Neural cell (in vitro differentiated cells): ENCODE measurements at regions not wholly inside any gene's neighbourhood (a gene's known extent, or its start where the extent isn't known, plus 50 kb on each side); places are given as distances from the start of the nearest gene placed in this dataset.
"Not testable (repeated sequence)": the region's sequence is repeated elsewhere in the genome, so short reads cannot be mapped to it uniquely, and the experiment has no call there.

Experiments used
- H2AFZ ChIP-seq: fragments of 200-600, 300-800 bp; sonication (generic), shearing (Covaris generic); 2 replicates; pipeline ENCODE4 v1.6.0; 2014; ENCODE audit warnings: low read depth, mild to moderate bottlenecking, antibody characterized with exemption, low read length, moderate library complexity
- H3F3A ChIP-seq: fragments of 200-600 bp; shearing (Covaris generic); 2 replicates; pipeline ENCODE4 v1.6.1; 2016; ENCODE audit warnings: mild to moderate bottlenecking, moderate library complexity, mixed read lengths, antibody characterized with exemption, low read length; ENCODE audit not compliant: insufficient read depth, poor library complexity, severe bottlenecking
- H3K27ac ChIP-seq: fragments of 200-600, 300-800 bp; sonication (generic), shearing (Covaris generic); 2 replicates; pipeline ENCODE4 v1.5.1; 2014; ENCODE audit warnings: mild to moderate bottlenecking, low read length, moderate library complexity
- H3K27me3 ChIP-seq: fragments of 300-800, 200-600 bp; sonication (generic), shearing (Covaris generic); 2 replicates; pipeline ENCODE4 v1.6.0; 2014; ENCODE audit warnings: mild to moderate bottlenecking, low read depth, low read length, moderate library complexity; ENCODE audit not compliant: insufficient read depth
- H3K36me3 ChIP-seq: fragments of 300-800, 200-600 bp; sonication (generic), shearing (Covaris generic); 2 replicates; pipeline ENCODE4 v1.5.1; 2014; ENCODE audit warnings: mild to moderate bottlenecking, antibody characterized with exemption, low read length, moderate library complexity; ENCODE audit not compliant: insufficient read depth
- H3K4me2 ChIP-seq: fragments of 300-800, 200-600 bp; sonication (generic), shearing (Covaris generic); 2 replicates; pipeline ENCODE4 v1.6.0; 2014; ENCODE audit warnings: mild to moderate bottlenecking, low read length
- H3K4me3 ChIP-seq: fragments of 300-800, 200-600 bp; sonication (generic), shearing (Covaris generic); 2 replicates; pipeline ENCODE4 v1.5.1; 2014; ENCODE audit warnings: mild to moderate bottlenecking, low read length, moderate library complexity
- H3K79me2 ChIP-seq: fragments of 200-600 bp; shearing (Covaris generic); replicated peaks from 2 replicates; pipeline ENCODE4 v1.6.0; 2014; ENCODE audit warnings: mild to moderate bottlenecking, low read length, moderate library complexity; ENCODE audit not compliant: insufficient read depth
- H3K9ac ChIP-seq: fragments of 300-800, 200-600 bp; sonication (generic), shearing (Covaris generic); 2 replicates; pipeline ENCODE4 v1.6.1; 2016; ENCODE audit warnings: mild to moderate bottlenecking, low read length, mixed read lengths
- H3K9me2 ChIP-seq: fragments of 200-600 bp; shearing (Covaris generic); 2 replicates; pipeline ENCODE4 v1.6.1; 2016; ENCODE audit warnings: mild to moderate bottlenecking, low read length, mixed read lengths; ENCODE audit not compliant: insufficient read depth
- H3K9me3 ChIP-seq: fragments of 200-600, 300-800 bp; sonication (generic), shearing (Covaris generic); 2 replicates; pipeline ENCODE4 v1.6.1; 2016; ENCODE audit warnings: mild to moderate bottlenecking, mixed run types, low read length, moderate library complexity, mixed read lengths
- H4K20me1 ChIP-seq: fragments of 200-600 bp; shearing (Covaris generic); 2 replicates; pipeline ENCODE4 v1.6.1; 2016; ENCODE audit warnings: mild to moderate bottlenecking, mixed run types; ENCODE audit not compliant: insufficient read depth
- EP300 ChIP-seq: fragments of 450-650 bp; conservative IDR thresholded peaks from 2 replicates; pipeline ENCODE4 v1.6.1; 2014; ENCODE audit warnings: antibody characterized with exemption, mild to moderate bottlenecking, moderate library complexity; ENCODE audit not compliant: poor library complexity, severe bottlenecking
- EZH2 ChIP-seq: fragments of 200-600, 300-800 bp; shearing (Covaris generic), sonication (generic); IDR thresholded peaks from 2 replicates; pipeline ENCODE4 v1.6.1; 2014; ENCODE audit warnings: antibody characterized with exemption, low read length, borderline replicate concordance, mild to moderate bottlenecking; ENCODE audit not compliant: insufficient read depth, poor library complexity, severe bottlenecking
- MXI1 ChIP-seq: fragments of 450-650 bp; conservative IDR thresholded peaks from 2 replicates; pipeline ENCODE4 v1.6.1; 2014; ENCODE audit warnings: antibody characterized with exemption, mild to moderate bottlenecking; ENCODE audit not compliant: poor library complexity, severe bottlenecking
- POLR2AphosphoS5 ChIP-seq: IDR thresholded peaks from 2 replicates; pipeline ENCODE4 v1.6.1; 2012
- RAD21 ChIP-seq: fragments of 450-650 bp; conservative IDR thresholded peaks from 2 replicates; pipeline ENCODE4 v1.6.1; 2014; ENCODE audit warnings: antibody characterized with exemption, mild to moderate bottlenecking, moderate library complexity
- REST ChIP-seq: IDR thresholded peaks from 2 replicates; pipeline ENCODE4 v1.6.1; 2012; ENCODE audit warnings: borderline replicate concordance
- SMC3 ChIP-seq: fragments of 450-650 bp; conservative IDR thresholded peaks from 2 replicates; pipeline ENCODE4 v1.6.1; 2014; ENCODE audit warnings: antibody characterized with exemption, mild to moderate bottlenecking, moderate library complexity; ENCODE audit not compliant: poor library complexity
- TAF1 ChIP-seq: IDR thresholded peaks from 2 replicates; pipeline ENCODE4 v1.6.1; 2012; ENCODE audit warnings: low read depth
- TF ChIP-seq, protein P1 (sequence below): fragments of 450-650 bp; IDR thresholded peaks from 2 replicates; pipeline ENCODE4 v1.5.1; 2014; ENCODE audit warnings: antibody characterized with exemption, mild to moderate bottlenecking, moderate library complexity; ENCODE audit not compliant: poor library complexity, severe bottlenecking

GRCh38 chr7:66460921-66461361, 167.7 kb upstream of the KCTD7 start:
- Histone ChIP-seq H3K4me2 (no peak overlapping the region), H2AFZ (no peak overlapping the region), H3K4me3 (no peak overlapping the region), H3F3A (no peaks in the 10 kb centered on the region), H3K9me2 (no peaks in the 10 kb centered on the region), H3K27ac (no peak overlapping the region), H3K9ac (no peak overlapping the region), H4K20me1 (no peaks in the 10 kb centered on the region), H3K9me3 (no peaks in the 10 kb centered on the region), H3K79me2 (no peaks in the 10 kb centered on the region), H3K36me3 (no peaks in the 10 kb centered on the region), H3K27me3 (no peaks in the 10 kb centered on the region)
- no peak for TF ChIP-seq EZH2
- no peak for TF ChIP-seq REST
- no peak for TF ChIP-seq POLR2AphosphoS5
- TF ChIP-seq SMC3, result no peak
- no peak for TF ChIP-seq EP300
- TF ChIP-seq MXI1, result no peak
- no peak for TF ChIP-seq TAF1
- no peak for TF ChIP-seq RAD21
- TF ChIP-seq, protein P1, sequence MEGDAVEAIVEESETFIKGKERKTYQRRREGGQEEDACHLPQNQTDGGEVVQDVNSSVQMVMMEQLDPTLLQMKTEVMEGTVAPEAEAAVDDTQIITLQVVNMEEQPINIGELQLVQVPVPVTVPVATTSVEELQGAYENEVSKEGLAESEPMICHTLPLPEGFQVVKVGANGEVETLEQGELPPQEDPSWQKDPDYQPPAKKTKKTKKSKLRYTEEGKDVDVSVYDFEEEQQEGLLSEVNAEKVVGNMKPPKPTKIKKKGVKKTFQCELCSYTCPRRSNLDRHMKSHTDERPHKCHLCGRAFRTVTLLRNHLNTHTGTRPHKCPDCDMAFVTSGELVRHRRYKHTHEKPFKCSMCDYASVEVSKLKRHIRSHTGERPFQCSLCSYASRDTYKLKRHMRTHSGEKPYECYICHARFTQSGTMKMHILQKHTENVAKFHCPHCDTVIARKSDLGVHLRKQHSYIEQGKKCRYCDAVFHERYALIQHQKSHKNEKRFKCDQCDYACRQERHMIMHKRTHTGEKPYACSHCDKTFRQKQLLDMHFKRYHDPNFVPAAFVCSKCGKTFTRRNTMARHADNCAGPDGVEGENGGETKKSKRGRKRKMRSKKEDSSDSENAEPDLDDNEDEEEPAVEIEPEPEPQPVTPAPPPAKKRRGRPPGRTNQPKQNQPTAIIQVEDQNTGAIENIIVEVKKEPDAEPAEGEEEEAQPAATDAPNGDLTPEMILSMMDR, result no peak

DNA sequence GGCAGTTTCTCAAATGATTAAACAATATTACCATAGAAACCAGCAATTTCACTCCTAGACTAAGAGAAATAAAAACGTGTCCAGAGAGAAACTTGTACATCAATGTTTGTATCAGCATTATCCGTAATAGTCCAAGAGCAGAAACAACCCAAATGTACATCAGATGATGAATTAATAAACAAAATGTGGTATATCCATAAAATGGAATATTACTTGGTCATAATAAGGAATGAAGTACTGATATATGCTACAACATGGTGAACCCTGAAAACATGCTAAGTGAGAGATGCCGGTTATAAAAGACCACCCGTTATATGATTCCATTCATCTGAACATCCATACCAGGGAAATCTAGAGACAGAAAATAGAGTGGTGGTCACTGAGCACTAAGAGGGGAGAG, 167.3 kb upstream of the KCTD7 start:
- H3K9ac ChIP-seq, H4K20me1 ChIP-seq, H3K36me3 ChIP-seq, H3K27ac ChIP-seq, H3K9me3 ChIP-seq, H3K4me3 ChIP-seq, H3K4me2 ChIP-seq, H3F3A ChIP-seq, H2AFZ ChIP-seq, H3K27me3 ChIP-seq, H3K9me2 ChIP-seq, H3K79me2 ChIP-seq: not testable (repeated sequence)

GRCh38 chr7:66462831-66463230, 165.8 kb upstream of the KCTD7 start:
- H3K4me2 ChIP-seq, H3K9ac ChIP-seq, H3K27me3 ChIP-seq, H3K9me3 ChIP-seq, H3K79me2 ChIP-seq, H3K4me3 ChIP-seq, H4K20me1 ChIP-seq, H3K9me2 ChIP-seq, H2AFZ ChIP-seq, H3K27ac ChIP-seq, H3K36me3 ChIP-seq, H3F3A ChIP-seq: not testable (repeated sequence)
